ENCODE measurements at regions not wholly inside any gene's neighbourhood (a gene's known extent, or its start where the extent isn't known, plus 50 kb on each side); places are given as distances from the start of the nearest gene placed in this dataset.

DNA sequence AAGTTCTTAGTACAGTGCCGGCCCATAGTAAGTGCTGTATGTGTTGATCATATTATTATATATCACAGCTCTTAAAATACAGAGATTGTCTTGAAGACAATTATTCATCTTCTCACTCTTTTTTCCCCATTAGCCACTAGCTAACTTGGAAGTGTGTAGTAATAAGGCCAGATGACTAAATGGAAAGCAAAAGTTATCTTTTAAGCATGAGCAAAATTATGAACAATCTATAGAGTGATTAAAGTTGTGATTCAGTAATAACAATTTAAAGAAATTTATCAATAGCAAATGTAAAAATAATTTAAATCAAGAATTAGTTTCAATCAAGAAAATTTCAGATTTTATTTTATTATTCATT lies 630.9 kb upstream of the TBL1XR1 start:
- no peak for TF ChIP-seq EP300 (IDR thresholded peaks at IDR 0.05)
- TF ChIP-seq CTCF (IDR thresholded peaks at IDR 0.05): no peak
- no peak for TF ChIP-seq POLR2A (IDR thresholded peaks at IDR 0.05)

Data from ovary (tissue), 3 donors.